ENCODE measurements at regions not wholly inside any gene's neighbourhood (a gene's known extent, or its start where the extent isn't known, plus 50 kb on each side); places are given as distances from the start of the nearest gene placed in this dataset.

DNA sequence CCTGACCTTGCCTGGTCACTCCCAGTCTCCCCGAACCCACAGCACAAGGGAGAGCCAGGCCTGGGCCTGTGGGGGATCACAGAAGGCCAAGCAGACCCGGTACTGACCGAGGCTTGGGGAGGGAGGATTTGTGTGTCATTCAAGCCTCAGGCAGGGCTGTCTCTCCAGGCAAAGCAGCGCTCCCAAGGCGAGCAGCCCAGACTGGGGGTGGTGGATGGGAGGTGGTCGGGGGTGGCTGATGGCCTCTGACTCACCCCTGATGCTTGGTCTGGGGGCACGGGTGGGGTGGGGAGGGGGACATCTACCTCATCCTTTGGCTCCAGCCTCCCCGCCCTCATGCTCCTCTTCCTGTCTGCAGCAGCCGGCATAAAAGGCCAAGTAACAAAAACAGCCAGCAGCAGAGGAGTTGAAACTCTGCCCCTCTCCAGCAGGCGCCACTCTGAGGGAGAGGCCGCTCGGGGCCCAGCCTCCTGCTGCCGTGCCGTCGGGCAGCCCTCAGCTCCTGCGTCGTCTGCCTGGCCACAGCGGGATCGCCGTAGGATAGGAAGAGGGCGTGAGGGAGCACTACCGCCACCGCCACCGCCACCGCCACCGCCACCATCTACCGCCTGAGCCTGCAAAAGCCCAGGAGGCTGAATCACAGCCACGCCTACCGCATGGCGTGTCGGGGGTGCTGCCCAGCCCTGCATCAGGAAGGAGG, 166.0 kb downstream of the OLFM1 start:
- TF ChIP-seq, protein P1, sequence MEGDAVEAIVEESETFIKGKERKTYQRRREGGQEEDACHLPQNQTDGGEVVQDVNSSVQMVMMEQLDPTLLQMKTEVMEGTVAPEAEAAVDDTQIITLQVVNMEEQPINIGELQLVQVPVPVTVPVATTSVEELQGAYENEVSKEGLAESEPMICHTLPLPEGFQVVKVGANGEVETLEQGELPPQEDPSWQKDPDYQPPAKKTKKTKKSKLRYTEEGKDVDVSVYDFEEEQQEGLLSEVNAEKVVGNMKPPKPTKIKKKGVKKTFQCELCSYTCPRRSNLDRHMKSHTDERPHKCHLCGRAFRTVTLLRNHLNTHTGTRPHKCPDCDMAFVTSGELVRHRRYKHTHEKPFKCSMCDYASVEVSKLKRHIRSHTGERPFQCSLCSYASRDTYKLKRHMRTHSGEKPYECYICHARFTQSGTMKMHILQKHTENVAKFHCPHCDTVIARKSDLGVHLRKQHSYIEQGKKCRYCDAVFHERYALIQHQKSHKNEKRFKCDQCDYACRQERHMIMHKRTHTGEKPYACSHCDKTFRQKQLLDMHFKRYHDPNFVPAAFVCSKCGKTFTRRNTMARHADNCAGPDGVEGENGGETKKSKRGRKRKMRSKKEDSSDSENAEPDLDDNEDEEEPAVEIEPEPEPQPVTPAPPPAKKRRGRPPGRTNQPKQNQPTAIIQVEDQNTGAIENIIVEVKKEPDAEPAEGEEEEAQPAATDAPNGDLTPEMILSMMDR (IDR thresholded peaks at IDR 0.05), result no peak
- TF ChIP-seq EZH2 (IDR thresholded peaks at IDR 0.05; ENCODE audit: borderline replicate concordance, insufficient read depth, low read depth, low read length, poor library complexity, severe bottlenecking), result no peak
